ENCODE measurements at regions not wholly inside any gene's neighbourhood (a gene's known extent, or its start where the extent isn't known, plus 50 kb on each side); places are given as distances from the start of the nearest gene placed in this dataset.

DNA sequence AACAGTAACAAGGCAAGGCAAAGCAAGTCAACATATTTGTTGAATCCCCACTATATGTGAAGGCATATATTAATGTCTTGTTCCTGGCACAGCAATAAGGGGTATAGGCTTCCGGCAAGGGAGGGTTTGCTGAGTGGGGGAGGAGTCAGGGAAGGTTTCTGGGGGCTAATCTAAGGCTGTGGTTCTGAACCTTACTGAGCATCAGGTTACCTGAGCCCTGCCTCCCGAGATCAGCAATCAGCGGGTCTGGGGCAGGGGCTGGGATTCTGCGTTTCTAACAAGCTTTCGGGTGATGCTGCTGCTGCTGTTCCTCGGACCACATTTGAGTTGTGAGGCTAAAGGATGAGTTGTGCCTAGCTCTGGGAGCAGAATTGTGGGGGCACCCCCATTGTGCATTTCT lies 401.7 kb upstream of the SPRED2 start:
- no peak for TF ChIP-seq CTCF (IDR thresholded peaks at IDR 0.05; ENCODE audit: unreplicated experiment)
- no peak for DNase-seq (ENCODE audit: low spot score in 2 of 2, unreplicated experiment in 2 of 2)
- no peaks in the 10 kb centered on the region for H3K27me3 Mint-ChIP-seq (ENCODE audit: low read depth)
- H3K4me3 Mint-ChIP-seq: no peak overlapping the region
- no peak overlapping the region for H3K27ac Mint-ChIP-seq
- peaks cover 9% of the 10 kb centered on the region for H3K4me1 Mint-ChIP-seq
- no peaks in the 10 kb centered on the region for H3K36me3 Mint-ChIP-seq
- H3K9me3 Mint-ChIP-seq: no peaks in the 10 kb centered on the region

- Mint-ChIP-seq H3K27ac (no peak overlapping the region), H3K4me3 (no peak overlapping the region), H3K9me3 (no peaks in the 10 kb centered on the region), H3K36me3 (no peaks in the 10 kb centered on the region), H3K27me3 (ENCODE audit: low read depth) (no peaks in the 10 kb centered on the region), H3K4me1 (peaks cover 9% of the 10 kb centered on the region)
- DNase-seq (ENCODE audit: low spot score in 2 of 2, unreplicated experiment in 2 of 2): no peak
- TF ChIP-seq CTCF (IDR thresholded peaks at IDR 0.05; ENCODE audit: unreplicated experiment): no peak
Measured at GRCh38 chr2:65831509-65831908, 399.1 kb upstream of the SPRED2 start.

- no peak for TF ChIP-seq CTCF (IDR thresholded peaks at IDR 0.05; ENCODE audit: unreplicated experiment)
- Mint-ChIP-seq H3K27ac (no peak overlapping the region), H3K36me3 (peaks cover 3% of the 10 kb centered on the region), H3K9me3 (peaks cover 5% of the 10 kb centered on the region), H3K27me3 (ENCODE audit: low read depth) (no peaks in the 10 kb centered on the region), H3K4me1 (no peaks in the 10 kb centered on the region), H3K4me3 (no peak overlapping the region)
- no peak for DNase-seq (ENCODE audit: low spot score in 2 of 2, unreplicated experiment in 2 of 2)
Measured at GRCh38 chr2:65826567-65826966, 394.2 kb upstream of the SPRED2 start.

GRCh38 chr2:65823511-65823910 lies 391.1 kb upstream of the SPRED2 start:
- Mint-ChIP-seq H3K27me3 (ENCODE audit: low read depth) (no peaks in the 10 kb centered on the region), H3K9me3 (peaks cover 5% of the 10 kb centered on the region), H3K4me3 (no peak overlapping the region), H3K4me1 (peaks cover 1% of the 10 kb centered on the region), H3K27ac (no peak overlapping the region), H3K36me3 (peaks cover 3% of the 10 kb centered on the region)
- no peak for TF ChIP-seq CTCF (IDR thresholded peaks at IDR 0.05; ENCODE audit: unreplicated experiment)
- DNase-seq (ENCODE audit: low spot score in 2 of 2, unreplicated experiment in 2 of 2): no peak

DNA sequence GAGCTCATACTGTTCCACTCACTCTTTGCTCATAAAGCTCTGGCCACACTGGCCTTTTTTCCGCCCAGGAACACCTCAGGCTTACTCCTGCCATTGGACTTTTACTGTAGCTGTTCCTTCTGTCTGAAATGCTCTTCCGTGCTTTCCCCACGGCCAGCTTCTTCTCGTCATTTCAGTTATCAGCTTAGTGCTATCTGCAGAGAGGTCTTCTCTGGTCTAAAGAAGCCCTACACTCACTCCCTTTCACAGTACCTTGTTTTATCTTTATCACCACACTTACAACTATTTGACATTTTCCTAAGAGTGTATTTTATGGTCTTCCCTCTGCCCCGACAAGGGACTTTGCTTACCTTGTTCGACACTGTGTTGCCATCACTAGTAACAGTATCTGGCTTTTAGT lies 388.1 kb upstream of the SPRED2 start:
- Mint-ChIP-seq H3K4me3 (no peak overlapping the region), H3K27me3 (ENCODE audit: low read depth) (no peaks in the 10 kb centered on the region), H3K4me1 (peaks cover 1% of the 10 kb centered on the region), H3K36me3 (peaks cover 3% of the 10 kb centered on the region), H3K9me3 (peaks cover 5% of the 10 kb centered on the region), H3K27ac (no peak overlapping the region)
- TF ChIP-seq CTCF (IDR thresholded peaks at IDR 0.05; ENCODE audit: unreplicated experiment): no peak
- no peak for DNase-seq (ENCODE audit: low spot score in 2 of 2, unreplicated experiment in 2 of 2)

DNA sequence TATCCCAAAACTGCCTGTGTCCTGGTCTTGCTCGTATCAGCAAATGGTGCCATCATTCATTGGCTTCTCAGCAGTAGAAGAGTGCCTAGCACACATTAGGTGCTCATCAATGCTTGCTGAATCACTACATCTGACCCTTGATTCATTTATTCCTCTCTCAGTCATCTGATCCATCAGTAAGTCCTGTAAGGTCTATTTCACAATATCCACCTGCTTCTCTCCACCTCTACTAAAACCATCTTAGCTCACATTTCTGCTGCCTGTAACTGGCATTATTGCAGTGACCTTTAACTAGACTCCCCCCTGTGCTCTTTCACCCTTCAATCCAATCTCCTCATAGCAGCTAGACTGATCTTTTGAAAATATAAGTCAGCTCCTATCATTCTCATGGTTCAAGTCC lies 387.6 kb upstream of the SPRED2 start:
- Mint-ChIP-seq H3K4me1 (peaks cover 4% of the 10 kb centered on the region), H3K27ac (no peak overlapping the region), H3K36me3 (peaks cover 3% of the 10 kb centered on the region), H3K4me3 (no peak overlapping the region), H3K27me3 (ENCODE audit: low read depth) (no peaks in the 10 kb centered on the region), H3K9me3 (peaks cover 5% of the 10 kb centered on the region)
- no peak for DNase-seq (ENCODE audit: low spot score in 2 of 2, unreplicated experiment in 2 of 2)
- TF ChIP-seq CTCF (IDR thresholded peaks at IDR 0.05; ENCODE audit: unreplicated experiment): no peak

Data from mesothelial cell of epicardium (in vitro differentiated cells).